Endothelial cell of umbilical vein (primary cell): ENCODE measurements at regions not wholly inside any gene's neighbourhood (a gene's known extent, or its start where the extent isn't known, plus 50 kb on each side); places are given as distances from the start of the nearest gene placed in this dataset.

Experiments
- BruUV-seq: library from RNA; stranded (reverse); fragments of 400-500 nt; replicated peaks from 2 replicates; lab custom pipeline; 2021; lab: Mats Ljungman, UMichigan
- CTCF ChIA-PET: fragments of 300-600, 350-600 bp; sonication (Branson Sonifier 250); formaldehyde crosslinking; loops from one replicate; lab custom pipeline; 2021; ENCODE audit warnings: antibody characterized with exemption, inconsistent platforms; lab: Charles Lee
- POLR2A ChIA-PET: fragments of 300-600, 350-600 bp; sonication (Branson Sonifier 250); formaldehyde crosslinking; loops from one replicate; lab custom pipeline; 2021; ENCODE audit warnings: antibody characterized with exemption, inconsistent platforms; lab: Charles Lee
- DNase-seq: peaks from one replicate; pipeline ENCODE4 v3.0.0-alpha.2; 2011; ENCODE audit warnings: low read depth, low spot score
- FAIRE-seq: peaks from 2 replicates; lab custom pipeline; 2011; peaks lifted over from hg19 to GRCh38; lab: Jason Lieb, UNC
- H2AFZ ChIP-seq: 2 replicates; pipeline ENCODE4 v1.6.0; 2012; ENCODE audit warnings: low read depth, low read length, control low read depth, inconsistent platforms
- H3K27ac ChIP-seq: 2 replicates; pipeline ENCODE4 v1.5.1; 2011; ENCODE audit warnings: low read depth, mild to moderate bottlenecking, control low read depth, low read length, moderate library complexity; ENCODE audit not compliant: insufficient read depth
- H3K27me3 ChIP-seq, 2 experiments: 2 replicates each; pipeline versions ENCODE4 v1.6.0 to v1.6.1; 2011; ENCODE audit warnings: low read length in 2 of 2, mixed read lengths in 1 of 2; ENCODE audit not compliant: control insufficient read depth in 2 of 2, insufficient read depth in 2 of 2
- H3K36me3 ChIP-seq, 2 experiments: 2 replicates in 1 of 2; 3 replicates in 1 of 2; pipeline ENCODE4 v1.5.1; 2011; ENCODE audit warnings: low read length in 2 of 2, mild to moderate bottlenecking in 1 of 2, moderate library complexity in 1 of 2; ENCODE audit not compliant: control insufficient read depth in 2 of 2, insufficient read depth in 2 of 2; ENCODE audit errors: extremely low read depth in 1 of 2
- H3K4me1 ChIP-seq: 3 replicates; pipeline ENCODE4 v1.5.1; 2011; ENCODE audit warnings: mild to moderate bottlenecking, low read length; ENCODE audit not compliant: control insufficient read depth, insufficient read depth; ENCODE audit errors: extremely low read depth
- H3K4me2 ChIP-seq: 2 replicates; pipeline ENCODE4 v1.6.1; 2011; ENCODE audit warnings: low read length, control low read depth, mixed read lengths; ENCODE audit not compliant: insufficient read depth
- H3K4me3 ChIP-seq, 3 experiments: fragments of 200-600 bp in 1 of 3; sonication (generic), shearing (Covaris generic) in 1 of 3; replicated peaks in 1 of 3; 2 replicates each; pipeline ENCODE4 v1.5.1; 2011 to 2016; ENCODE audit warnings: control low read depth in 3 of 3, low read length in 3 of 3, mild to moderate bottlenecking in 2 of 3, inconsistent platforms in 1 of 3, low read depth in 1 of 3, moderate library complexity in 1 of 3; ENCODE audit not compliant: insufficient read depth in 1 of 3
- H3K79me2 ChIP-seq: 2 replicates; pipeline ENCODE4 v1.6.0; 2012; ENCODE audit warnings: low read length, inconsistent platforms; ENCODE audit not compliant: control insufficient read depth, insufficient read depth
- H3K9ac ChIP-seq: replicated peaks from 2 replicates; pipeline ENCODE3; 2011; ENCODE audit warnings: low read length, control low read depth; ENCODE audit not compliant: insufficient read depth; ENCODE audit errors: extremely low read depth
- H3K9me1 ChIP-seq: replicated peaks from 3 replicates; pipeline ENCODE4 v1.6.0; 2011; ENCODE audit warnings: mild to moderate bottlenecking, low read length; ENCODE audit not compliant: control insufficient read depth, insufficient read depth; ENCODE audit errors: extremely low read depth
- H3K9me3 ChIP-seq: replicated peaks from 2 replicates; pipeline ENCODE4 v1.5.1; 2012; ENCODE audit warnings: low read length, inconsistent platforms; ENCODE audit not compliant: control insufficient read depth, insufficient read depth
- H4K20me1 ChIP-seq: replicated peaks from 2 replicates; pipeline ENCODE3; 2011; ENCODE audit warnings: mild to moderate bottlenecking, low read length; ENCODE audit not compliant: control insufficient read depth, insufficient read depth; ENCODE audit errors: extremely low read depth
- CTCF ChIP-seq, 2 donors: IDR thresholded peaks; 1 replicate in 1 of 2; 2 replicates in 1 of 2; pipeline ENCODE4 v1.5.1; 2011; ENCODE audit warnings: low read length in 2 of 2, mild to moderate bottlenecking in 2 of 2, moderate library complexity in 2 of 2, control low read depth in 1 of 2, inconsistent platforms in 1 of 2, low read depth in 1 of 2; ENCODE audit not compliant: insufficient read depth in 1 of 2; ENCODE audit errors: extremely low read depth in 1 of 2
- EZH2 ChIP-seq: IDR thresholded peaks from 2 replicates; pipeline ENCODE4 v1.6.1; 2012; ENCODE audit warnings: borderline replicate concordance, low read depth, mild to moderate bottlenecking, moderate library complexity, low read length, inconsistent platforms; ENCODE audit not compliant: severe bottlenecking
- GATA2 ChIP-seq: IDR thresholded peaks from 2 replicates; pipeline ENCODE4 v1.7.0; 2011; ENCODE audit warnings: low read depth, mild to moderate bottlenecking, moderate library complexity, mixed read lengths, low read length; ENCODE audit not compliant: insufficient read length, insufficient read depth
- JUN ChIP-seq: IDR thresholded peaks from 2 replicates; pipeline ENCODE4 v1.6.1; 2011; ENCODE audit warnings: borderline replicate concordance, low read depth; ENCODE audit not compliant: insufficient read length, insufficient read depth
- MYC ChIP-seq: IDR thresholded peaks from one replicate; pipeline ENCODE4 v1.6.1; 2011; ENCODE audit warnings: mild to moderate bottlenecking, low read depth, low read length
- POLR2A ChIP-seq: IDR thresholded peaks from 2 replicates; pipeline ENCODE4 v1.6.1; 2012; ENCODE audit warnings: low read depth, mild to moderate bottlenecking, control low read depth, low read length
- POLR2AphosphoS5 ChIP-seq: IDR thresholded peaks from 2 replicates; pipeline ENCODE4 v1.6.1; 2012; ENCODE audit warnings: low read depth, mild to moderate bottlenecking, control low read depth, low read length, moderate library complexity; ENCODE audit not compliant: insufficient read depth
- dilution Hi-C: fragments of 300-500 bp; cut with MboI; formaldehyde crosslinking; loops from one replicate; pipeline ENCODE4 v1.15.0; 2019; ENCODE audit warnings: low sequenced_read_pairs; ENCODE audit not compliant: extremely low pct_ligation_motif_present
- intact Hi-C: fragments of 100-400 bp; cut with micrococcal nuclease; formaldehyde crosslinking; loops from one replicate; pipeline ENCODE4 v1.10.0; 2022
- TF ChIP-seq, protein P1 (sequence below): IDR thresholded peaks from 2 replicates; pipeline ENCODE4 v1.6.1; 2011; ENCODE audit not compliant: insufficient read depth, insufficient read length

GRCh38 chr3:159824333-159824732, 164.3 kb upstream of the IL12A start:
- H3K4me1 ChIP-seq: peaks cover 26% of the 10 kb centered on the region
- no peak overlapping the region for H3K9ac ChIP-seq
- no peaks in the 10 kb centered on the region for H3K9me1 ChIP-seq
- no peaks in the 10 kb centered on the region for H3K9me3 ChIP-seq
- no peak overlapping the region for H2AFZ ChIP-seq
- H3K27ac ChIP-seq: no peak overlapping the region
- no peaks in the 10 kb centered on the region for H3K36me3 ChIP-seq
- CTCF ChIA-PET: interaction anchor here (0.7 to 10.5 kb wide), 6 partner anchors 12 to 209 kb away, joined by 3 to 201 read pairs (median 5); partner anchors contain the start of gene IL12A
- peaks cover 50% of the 10 kb centered on the region for H3K79me2 ChIP-seq
- FAIRE-seq (peak; percentile 81), DNase-seq (peak; percentile 77)
- dilution Hi-C loops: no loop called here
- no peak overlapping the region for H3K4me3 ChIP-seq
- no peaks in the 10 kb centered on the region for H4K20me1 ChIP-seq
- BruUV-seq: no TSS peak
- POLR2A ChIA-PET: interaction anchor here (1.3 kb wide), 1 partner anchor 29 kb away, joined by 3 read pairs; no protein-coding TSS in a partner anchor
- H3K27me3 ChIP-seq: no peaks in the 10 kb centered on the region
- peak overlapping the region; percentile 23 for H3K4me2 ChIP-seq
- intact Hi-C loops: no loop called here
- TF ChIP-seq EZH2 (no peak), GATA2 (peak; percentile 35), JUN (peak; percentile 55), MYC (no peak), CTCF (IDR thresholded peaks at IDR 0.05; ENCODE audit: extremely low read depth in 1 of 2, insufficient read depth in 1 of 2, low read depth in 1 of 2, low read length in 2 of 2) (no peak), POLR2A (no peak), POLR2AphosphoS5 (peak; percentile 45)
- TF ChIP-seq, protein P1, sequence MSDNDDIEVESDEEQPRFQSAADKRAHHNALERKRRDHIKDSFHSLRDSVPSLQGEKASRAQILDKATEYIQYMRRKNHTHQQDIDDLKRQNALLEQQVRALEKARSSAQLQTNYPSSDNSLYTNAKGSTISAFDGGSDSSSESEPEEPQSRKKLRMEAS: no peak
